ENCODE measurements at regions not wholly inside any gene's neighbourhood (a gene's known extent, or its start where the extent isn't known, plus 50 kb on each side); places are given as distances from the start of the nearest gene placed in this dataset.

DNA sequence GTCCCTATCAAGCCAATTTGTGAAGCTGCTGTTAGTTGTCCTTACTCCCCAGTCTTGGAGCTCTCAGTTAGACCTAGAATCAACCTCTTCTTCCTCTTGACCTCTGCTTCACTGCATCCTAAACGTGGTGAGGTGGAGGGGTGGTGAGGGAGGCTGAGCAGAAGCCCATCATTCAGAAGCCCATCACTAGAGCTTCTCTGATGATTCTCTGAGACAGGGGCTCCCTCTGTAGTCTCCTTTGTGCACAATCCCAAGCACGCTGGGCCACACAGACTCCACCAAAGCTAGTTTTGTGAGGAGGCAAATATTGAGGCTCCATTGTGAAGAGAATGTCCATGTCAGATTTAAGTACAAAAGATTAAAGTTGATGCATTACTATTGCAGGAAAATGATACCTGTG is 163.8 kb upstream of the PRSS1 start:
- TF ChIP-seq POLR2A (IDR thresholded peaks at IDR 0.05), result no peak
- TF ChIP-seq, protein P1, sequence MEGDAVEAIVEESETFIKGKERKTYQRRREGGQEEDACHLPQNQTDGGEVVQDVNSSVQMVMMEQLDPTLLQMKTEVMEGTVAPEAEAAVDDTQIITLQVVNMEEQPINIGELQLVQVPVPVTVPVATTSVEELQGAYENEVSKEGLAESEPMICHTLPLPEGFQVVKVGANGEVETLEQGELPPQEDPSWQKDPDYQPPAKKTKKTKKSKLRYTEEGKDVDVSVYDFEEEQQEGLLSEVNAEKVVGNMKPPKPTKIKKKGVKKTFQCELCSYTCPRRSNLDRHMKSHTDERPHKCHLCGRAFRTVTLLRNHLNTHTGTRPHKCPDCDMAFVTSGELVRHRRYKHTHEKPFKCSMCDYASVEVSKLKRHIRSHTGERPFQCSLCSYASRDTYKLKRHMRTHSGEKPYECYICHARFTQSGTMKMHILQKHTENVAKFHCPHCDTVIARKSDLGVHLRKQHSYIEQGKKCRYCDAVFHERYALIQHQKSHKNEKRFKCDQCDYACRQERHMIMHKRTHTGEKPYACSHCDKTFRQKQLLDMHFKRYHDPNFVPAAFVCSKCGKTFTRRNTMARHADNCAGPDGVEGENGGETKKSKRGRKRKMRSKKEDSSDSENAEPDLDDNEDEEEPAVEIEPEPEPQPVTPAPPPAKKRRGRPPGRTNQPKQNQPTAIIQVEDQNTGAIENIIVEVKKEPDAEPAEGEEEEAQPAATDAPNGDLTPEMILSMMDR (IDR thresholded peaks at IDR 0.05), result no peak
